ENCODE measurements at regions not wholly inside any gene's neighbourhood (a gene's known extent, or its start where the extent isn't known, plus 50 kb on each side); places are given as distances from the start of the nearest gene placed in this dataset.

DNA sequence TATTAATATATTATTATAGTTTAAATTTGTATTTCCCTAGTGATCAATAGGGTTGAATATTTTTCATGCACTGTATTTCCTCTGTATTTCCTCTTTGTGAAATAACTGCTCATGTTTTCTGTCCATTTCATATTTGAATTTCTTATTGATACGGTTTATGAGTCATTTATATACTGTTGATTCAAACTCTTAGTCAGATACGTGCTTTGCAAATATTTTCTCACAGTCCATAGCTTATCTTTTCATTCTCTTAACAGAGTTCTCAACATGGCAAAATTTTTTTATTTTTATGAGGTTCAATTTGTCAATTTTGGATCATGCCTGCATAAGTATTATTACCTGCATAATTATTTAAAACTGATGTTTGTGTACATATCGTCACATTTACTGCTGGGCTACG lies 329.6 kb downstream of the HAO1 start:
- no peak for TF ChIP-seq POLR2AphosphoS5 (IDR thresholded peaks at IDR 0.05)
- no peak for TF ChIP-seq CTCF (IDR thresholded peaks at IDR 0.05)
